ENCODE measurements at regions not wholly inside any gene's neighbourhood (a gene's known extent, or its start where the extent isn't known, plus 50 kb on each side); places are given as distances from the start of the nearest gene placed in this dataset.

DNA sequence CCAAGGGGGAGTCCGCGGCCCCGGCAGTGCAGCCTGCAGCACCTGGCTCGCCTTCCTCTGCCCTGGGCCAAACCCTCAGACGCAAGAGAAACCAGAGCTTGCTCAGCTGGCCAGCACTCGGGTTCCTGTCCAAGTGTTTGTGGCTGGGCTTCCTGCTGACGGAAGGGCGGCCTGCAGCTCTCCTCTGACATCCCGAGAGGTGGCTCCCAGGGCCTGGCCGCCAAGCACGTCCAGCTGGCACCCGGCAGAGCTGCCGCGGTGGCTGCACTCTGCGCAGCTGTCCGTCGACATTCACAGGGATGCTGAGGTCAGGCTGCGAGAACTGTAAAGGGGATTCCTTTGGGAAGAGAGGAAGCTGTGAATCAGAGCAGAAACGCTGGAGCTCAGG lies 85.6 kb downstream of the CPN2 start:
- no peaks in the 10 kb centered on the region for H3K36me3 ChIP-seq (ENCODE audit: control insufficient read depth, insufficient read depth, low read length)
- H3K27me3 ChIP-seq (ENCODE audit: control insufficient read depth, insufficient read depth, low read length), result peaks cover 6% of the 10 kb centered on the region
- no peaks in the 10 kb centered on the region for H3K9me3 ChIP-seq (ENCODE audit: control insufficient read depth, insufficient read depth, low read length)
- H3K9ac ChIP-seq (ENCODE audit: low read depth, low read length), result no peak overlapping the region
- H3K4me1 ChIP-seq (ENCODE audit: control insufficient read depth, insufficient read depth, low read length), result peaks cover 3% of the 10 kb centered on the region
- H3K4me3 ChIP-seq (ENCODE audit: low read depth, low read length), result no peak overlapping the region

DNA sequence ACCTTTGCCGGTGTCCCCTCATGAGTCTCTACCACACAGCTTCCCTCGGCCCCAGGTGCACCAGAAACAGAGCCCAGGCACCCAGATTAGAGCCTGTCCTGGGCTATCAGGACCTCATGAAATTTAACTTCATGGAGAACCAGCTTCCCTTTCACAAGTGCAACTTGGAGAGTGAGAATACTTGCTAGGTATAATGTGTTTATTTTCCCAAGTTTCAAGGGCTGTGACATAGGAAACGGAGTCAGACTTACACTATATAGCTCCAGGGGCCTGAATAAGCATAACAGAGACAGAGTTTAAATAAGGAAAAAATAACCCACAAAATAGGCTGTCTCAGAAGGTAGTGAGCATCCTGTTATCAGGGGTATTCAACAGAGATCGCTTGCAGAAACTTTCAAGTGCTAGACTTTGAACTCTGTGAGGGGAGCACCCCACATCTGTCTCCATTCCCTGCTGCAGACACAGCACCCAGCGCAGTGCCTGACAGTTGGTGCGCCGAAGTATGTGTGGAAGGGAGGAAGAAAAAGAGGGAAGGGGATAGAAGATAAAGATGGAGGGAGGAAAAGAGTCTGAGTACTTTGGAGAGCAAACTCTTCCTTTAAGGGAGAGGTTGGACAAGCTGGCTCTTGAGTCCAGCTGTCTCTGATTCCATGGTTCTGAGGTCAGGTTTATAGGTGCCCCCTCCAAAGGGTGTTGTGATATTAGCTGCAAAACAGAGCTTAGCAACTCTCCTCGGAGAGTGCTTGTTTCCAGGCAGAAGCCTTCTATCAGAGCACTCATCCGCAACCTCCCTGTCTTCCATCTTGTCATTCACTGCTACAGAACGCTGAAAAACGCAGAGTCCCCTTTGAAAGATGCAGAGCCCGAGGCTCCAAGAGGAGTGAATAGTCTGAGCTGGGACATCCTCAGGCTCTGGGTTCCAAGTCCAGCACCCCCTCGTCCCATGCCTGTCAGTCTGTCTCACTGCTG lies 84.8 kb downstream of the CPN2 start:
- H3K9ac ChIP-seq (ENCODE audit: low read depth, low read length), result no peak overlapping the region
- peaks cover 5% of the 10 kb centered on the region for H3K4me1 ChIP-seq (ENCODE audit: control insufficient read depth, insufficient read depth, low read length)

DNA sequence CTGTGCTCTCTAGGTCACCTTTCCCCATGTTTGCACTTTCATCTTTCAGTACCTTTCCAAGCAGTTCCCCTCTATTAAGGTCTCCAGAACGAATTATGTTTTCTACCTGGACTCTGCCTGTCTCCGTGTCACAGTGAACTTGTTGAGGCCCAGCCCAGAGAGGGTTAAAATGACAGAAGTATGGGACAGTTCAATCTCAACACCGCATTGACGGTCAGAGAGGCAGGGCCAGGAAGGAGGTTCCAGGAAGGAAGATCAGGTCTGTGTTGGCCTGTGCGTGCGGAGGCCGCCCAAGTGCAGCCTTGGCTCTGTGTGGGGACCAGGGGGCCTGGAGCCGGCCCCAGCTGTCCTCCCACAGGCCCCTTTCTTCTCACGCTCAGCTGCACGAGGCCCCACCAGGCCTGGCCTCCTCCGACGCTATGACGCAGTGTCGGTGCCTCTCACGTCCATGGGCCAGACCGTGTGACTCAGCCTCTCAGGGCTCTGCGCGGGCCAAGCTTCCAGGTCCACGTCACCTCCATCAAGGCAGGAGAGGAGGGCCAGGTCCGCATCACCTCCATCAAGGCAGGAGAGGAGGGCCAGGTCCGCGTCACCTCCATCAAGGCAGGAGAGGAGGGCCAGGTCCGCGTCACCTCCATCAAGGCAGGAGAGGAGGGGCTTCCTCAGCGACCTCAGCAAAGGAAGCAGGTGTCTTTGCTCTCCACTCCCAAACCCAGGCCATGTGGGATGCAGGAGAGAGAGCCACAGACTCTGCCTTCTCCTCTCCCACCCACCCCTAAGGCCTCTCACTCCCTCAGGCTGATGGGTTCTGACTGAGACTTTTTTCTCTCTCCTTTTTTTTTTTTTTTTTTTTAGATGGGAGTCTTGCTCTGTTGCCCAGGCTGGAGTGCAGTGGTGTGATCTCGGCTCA lies 83.1 kb downstream of the CPN2 start:
- no peaks in the 10 kb centered on the region for H3K36me3 ChIP-seq (ENCODE audit: control insufficient read depth, insufficient read depth, low read length)
- H3K4me1 ChIP-seq (ENCODE audit: control insufficient read depth, insufficient read depth, low read length), result peaks cover 5% of the 10 kb centered on the region
- H3K4me3 ChIP-seq (ENCODE audit: low read depth, low read length), result no peak overlapping the region
- H3K9ac ChIP-seq (ENCODE audit: low read depth, low read length), result no peak overlapping the region
- no peaks in the 10 kb centered on the region for H3K9me3 ChIP-seq (ENCODE audit: control insufficient read depth, insufficient read depth, low read length)
- H3K27me3 ChIP-seq (ENCODE audit: control insufficient read depth, insufficient read depth, low read length), result peaks cover 6% of the 10 kb centered on the region

More for the DNA sequence above, 84.8 kb downstream of the CPN2 start:
- no peaks in the 10 kb centered on the region for H3K36me3 ChIP-seq (ENCODE audit: control insufficient read depth, insufficient read depth, low read length)
- H3K27me3 ChIP-seq (ENCODE audit: control insufficient read depth, insufficient read depth, low read length), result peaks cover 6% of the 10 kb centered on the region
- H3K4me3 ChIP-seq (ENCODE audit: low read depth, low read length), result no peak overlapping the region
- H3K9me3 ChIP-seq (ENCODE audit: control insufficient read depth, insufficient read depth, low read length), result no peaks in the 10 kb centered on the region

DNA sequence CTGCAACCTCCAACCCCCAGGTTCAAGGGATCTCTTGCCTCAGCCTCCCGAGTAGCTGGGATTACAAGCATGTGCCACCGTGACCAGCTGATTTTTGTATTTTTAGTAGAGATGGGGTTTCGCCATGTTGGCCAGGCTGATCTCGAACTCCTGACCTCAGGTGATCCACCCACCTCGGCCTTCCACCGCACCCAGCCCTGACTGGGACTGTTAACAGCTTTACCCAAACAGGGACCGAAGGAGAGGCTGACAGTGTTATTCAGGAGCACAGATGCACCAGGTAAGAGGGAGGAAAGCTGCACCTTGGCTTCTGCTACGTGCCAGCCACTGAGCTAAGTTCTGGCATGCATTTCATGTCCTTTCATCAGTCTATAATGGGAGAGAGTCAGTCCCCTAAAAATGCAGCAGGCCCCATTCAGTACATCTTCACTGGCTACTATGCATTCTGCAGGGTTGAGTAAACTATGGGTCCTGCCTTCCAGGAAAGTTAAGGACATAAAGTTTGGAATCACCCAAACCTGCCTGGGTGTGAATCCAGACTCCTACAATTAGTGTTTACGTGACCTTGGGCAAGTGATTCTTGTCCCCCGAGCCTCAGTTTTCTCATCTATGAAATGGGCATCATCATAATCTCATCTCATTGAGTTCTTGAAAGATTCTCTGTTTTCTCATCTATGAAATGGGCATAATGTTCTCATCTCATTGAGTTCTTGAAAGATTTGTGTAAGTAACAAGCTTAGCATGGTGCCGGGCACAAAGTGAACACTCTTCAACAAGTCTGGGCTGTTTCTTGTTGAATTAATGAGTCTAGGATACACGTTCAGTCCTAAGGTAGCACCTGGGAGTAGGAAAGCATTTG lies 82.2 kb downstream of the CPN2 start:
- Histone ChIP-seq H3K27me3 (ENCODE audit: control insufficient read depth, insufficient read depth, low read length) (peaks cover 6% of the 10 kb centered on the region), H3K36me3 (ENCODE audit: control insufficient read depth, insufficient read depth, low read length) (no peaks in the 10 kb centered on the region), H3K4me3 (ENCODE audit: low read depth, low read length) (no peak overlapping the region), H3K9ac (ENCODE audit: low read depth, low read length) (no peak overlapping the region), H3K9me3 (ENCODE audit: control insufficient read depth, insufficient read depth, low read length) (no peaks in the 10 kb centered on the region), H3K4me1 (ENCODE audit: control insufficient read depth, insufficient read depth, low read length) (peaks cover 5% of the 10 kb centered on the region)

DNA sequence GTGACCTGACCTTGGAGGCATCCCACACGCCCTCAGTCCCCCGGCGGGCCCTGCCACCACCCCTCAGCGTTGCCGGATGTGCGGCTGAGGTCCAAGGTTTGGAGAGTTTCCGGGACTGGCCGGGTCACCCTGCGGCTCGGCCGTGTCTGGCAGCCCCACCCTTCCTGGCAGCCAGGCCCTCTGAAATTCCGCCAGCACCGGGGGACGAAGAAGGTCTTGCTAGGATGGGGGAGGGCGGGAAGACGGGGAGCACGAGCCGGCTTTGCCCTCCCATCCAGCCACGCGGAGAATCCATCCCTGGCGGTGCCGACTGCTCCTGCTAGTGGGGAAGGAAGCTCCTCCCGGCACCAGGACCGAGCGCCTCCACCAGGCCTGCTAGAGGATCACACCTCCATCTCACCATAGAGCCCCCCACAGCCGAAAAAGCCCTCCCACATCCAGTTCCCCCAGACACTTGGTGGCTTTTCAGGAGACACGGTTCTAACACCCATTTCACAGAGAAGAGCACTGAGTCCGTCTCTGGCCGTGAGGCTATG lies 81.5 kb downstream of the CPN2 start:
- Histone ChIP-seq H3K9ac (ENCODE audit: low read depth, low read length) (no peak overlapping the region), H3K4me1 (ENCODE audit: control insufficient read depth, insufficient read depth, low read length) (peaks cover 5% of the 10 kb centered on the region), H3K9me3 (ENCODE audit: control insufficient read depth, insufficient read depth, low read length) (no peaks in the 10 kb centered on the region), H3K4me3 (ENCODE audit: low read depth, low read length) (no peak overlapping the region), H3K27me3 (ENCODE audit: control insufficient read depth, insufficient read depth, low read length) (peaks cover 6% of the 10 kb centered on the region), H3K36me3 (ENCODE audit: control insufficient read depth, insufficient read depth, low read length) (no peaks in the 10 kb centered on the region)

DNA sequence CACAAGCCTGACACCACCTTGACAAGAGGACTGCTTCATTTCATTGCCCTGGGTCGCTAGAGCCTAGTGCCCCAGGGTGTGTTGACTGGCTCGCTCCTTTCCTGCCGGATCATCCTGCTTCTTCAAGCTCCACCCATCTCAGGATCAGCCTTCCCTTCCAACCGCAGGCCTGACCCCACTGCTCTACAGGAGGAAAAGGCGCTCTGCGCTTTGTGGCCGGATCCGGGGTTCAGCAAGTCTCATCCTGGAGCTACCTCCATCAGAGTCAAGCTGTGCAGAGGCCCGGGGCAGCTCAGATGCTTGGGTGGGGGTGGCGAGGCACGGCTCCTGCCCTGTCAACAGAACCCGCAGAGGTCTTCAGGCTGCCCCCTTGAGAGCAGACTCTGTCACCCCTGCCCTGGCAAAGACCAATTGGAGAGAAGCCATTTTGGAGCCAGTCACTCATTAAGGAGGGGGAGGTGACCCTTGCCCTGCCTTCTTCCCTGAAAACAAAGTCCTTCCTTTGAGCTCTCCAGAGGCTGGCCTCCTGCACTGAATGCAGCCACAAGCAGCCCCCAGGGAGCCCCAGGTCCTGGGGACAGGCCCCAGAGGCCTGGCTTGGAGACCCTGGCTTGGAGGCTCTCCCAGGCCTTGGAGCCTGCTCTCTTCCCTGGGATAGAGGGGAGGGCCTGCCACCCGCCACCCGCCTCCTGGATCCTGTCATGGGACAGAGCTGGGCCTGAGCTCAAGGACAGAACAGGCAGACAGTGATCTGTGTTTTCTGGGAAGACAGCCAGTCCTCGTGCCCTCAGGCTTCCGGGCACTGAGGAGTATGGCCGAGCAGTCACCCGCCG lies 80.3 kb downstream of the CPN2 start:
- Histone ChIP-seq H3K36me3 (ENCODE audit: control insufficient read depth, insufficient read depth, low read length) (no peaks in the 10 kb centered on the region), H3K4me1 (ENCODE audit: control insufficient read depth, insufficient read depth, low read length) (peaks cover 5% of the 10 kb centered on the region), H3K27me3 (ENCODE audit: control insufficient read depth, insufficient read depth, low read length) (peaks cover 6% of the 10 kb centered on the region), H3K9ac (ENCODE audit: low read depth, low read length) (no peak overlapping the region), H3K4me3 (ENCODE audit: low read depth, low read length) (no peak overlapping the region), H3K9me3 (ENCODE audit: control insufficient read depth, insufficient read depth, low read length) (no peaks in the 10 kb centered on the region)

DNA sequence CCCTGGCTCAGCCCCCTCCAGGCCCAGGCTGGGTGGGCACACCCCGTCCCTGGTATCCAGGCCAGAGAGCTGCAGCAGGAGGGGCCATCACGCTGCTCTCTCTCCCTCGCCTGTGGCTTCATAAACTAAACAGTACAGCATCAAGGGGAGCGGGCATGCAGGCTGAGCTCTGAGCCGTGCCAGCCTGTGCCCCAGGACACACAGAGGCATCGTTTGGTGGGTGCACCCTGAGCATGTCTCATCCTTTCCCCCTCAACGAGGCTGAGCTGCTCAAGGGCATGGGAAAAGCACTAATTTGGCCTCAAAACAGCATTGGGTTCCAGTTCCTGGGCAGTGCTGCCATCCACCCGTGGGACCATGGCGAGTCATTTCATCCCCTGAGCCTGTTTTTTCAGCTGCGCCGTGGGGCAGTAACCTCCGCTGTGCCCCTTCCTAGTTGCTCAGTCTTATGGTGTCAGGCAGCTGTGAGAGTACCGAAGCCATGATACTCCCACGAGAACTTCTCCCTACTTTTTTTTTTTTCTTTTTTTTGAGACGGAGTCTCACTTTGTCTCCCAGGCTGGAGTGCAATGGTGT lies 79.6 kb downstream of the CPN2 start:
- Histone ChIP-seq H3K9ac (ENCODE audit: low read depth, low read length) (no peak overlapping the region), H3K4me1 (ENCODE audit: control insufficient read depth, insufficient read depth, low read length) (peaks cover 5% of the 10 kb centered on the region), H3K9me3 (ENCODE audit: control insufficient read depth, insufficient read depth, low read length) (no peaks in the 10 kb centered on the region), H3K36me3 (ENCODE audit: control insufficient read depth, insufficient read depth, low read length) (no peaks in the 10 kb centered on the region), H3K4me3 (ENCODE audit: low read depth, low read length) (no peak overlapping the region), H3K27me3 (ENCODE audit: control insufficient read depth, insufficient read depth, low read length) (peaks cover 6% of the 10 kb centered on the region)

DNA sequence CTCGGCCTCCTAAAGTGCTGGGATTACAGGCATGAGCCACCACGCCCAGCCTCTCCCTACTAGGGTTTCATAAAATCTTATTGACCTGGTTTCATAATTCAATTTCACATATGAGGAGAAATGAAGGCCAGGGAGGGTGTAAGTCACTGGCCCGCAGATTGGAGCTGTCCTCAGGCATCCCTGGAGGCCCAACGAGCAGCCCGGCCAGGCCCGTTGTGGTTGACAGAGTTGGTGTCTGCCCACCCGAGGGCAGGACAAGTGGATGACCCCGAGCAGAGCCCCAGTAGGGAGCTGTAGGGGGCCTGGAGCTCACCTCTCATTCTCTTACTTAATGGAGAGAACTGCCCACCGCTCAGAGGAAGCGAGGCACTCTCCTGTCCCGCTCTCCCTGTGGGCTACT lies 78.9 kb downstream of the CPN2 start:
- Histone ChIP-seq H3K36me3 (ENCODE audit: control insufficient read depth, insufficient read depth, low read length) (no peaks in the 10 kb centered on the region), H3K27me3 (ENCODE audit: control insufficient read depth, insufficient read depth, low read length) (peaks cover 6% of the 10 kb centered on the region), H3K4me1 (ENCODE audit: control insufficient read depth, insufficient read depth, low read length) (peaks cover 5% of the 10 kb centered on the region), H3K9ac (ENCODE audit: low read depth, low read length) (no peak overlapping the region), H3K9me3 (ENCODE audit: control insufficient read depth, insufficient read depth, low read length) (no peaks in the 10 kb centered on the region), H3K4me3 (ENCODE audit: low read depth, low read length) (no peak overlapping the region)

DNA sequence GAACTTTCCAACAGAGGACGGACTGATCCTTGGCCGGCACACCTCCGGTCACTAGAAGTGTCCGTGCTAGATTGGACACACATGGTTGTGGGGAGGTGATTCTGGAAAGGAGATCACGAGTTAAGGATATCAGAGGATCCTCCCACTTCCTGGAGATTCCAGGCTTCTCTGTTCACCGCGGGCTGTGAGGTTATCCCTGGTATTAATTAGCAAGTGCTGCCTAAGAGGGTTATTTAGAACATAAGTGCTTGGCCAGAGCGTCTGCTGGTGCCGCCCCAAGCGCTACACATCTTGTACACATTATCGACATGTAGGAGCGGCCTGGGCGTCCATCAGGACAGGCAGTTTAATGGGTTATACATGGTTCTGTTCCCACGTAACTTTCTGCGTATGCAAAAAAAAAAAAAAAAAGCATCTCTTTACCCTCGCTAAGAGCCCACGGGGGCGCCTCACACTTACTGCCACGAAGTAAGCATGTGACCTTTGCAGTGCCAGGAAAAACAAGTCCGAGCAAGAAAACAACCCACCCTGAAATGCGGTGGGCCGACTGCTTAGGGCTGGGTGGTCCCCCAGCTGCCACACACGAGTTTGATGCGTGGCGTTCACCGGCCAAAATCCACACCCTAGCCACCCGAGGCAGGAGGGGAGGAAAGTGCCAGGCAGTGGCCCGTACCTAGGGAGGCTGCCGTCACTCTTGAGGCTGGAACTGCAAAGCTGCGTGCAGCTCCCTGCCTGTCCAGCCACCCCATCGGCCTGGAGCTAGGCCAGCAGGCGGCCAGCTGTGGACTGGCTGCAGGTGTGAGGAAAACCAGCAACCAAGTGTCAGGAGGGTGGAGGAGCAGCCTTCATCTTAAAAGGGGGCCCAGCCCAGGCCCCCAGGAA lies 78.0 kb downstream of the CPN2 start:
- Histone ChIP-seq H3K36me3 (ENCODE audit: control insufficient read depth, insufficient read depth, low read length) (no peaks in the 10 kb centered on the region), H3K4me3 (ENCODE audit: low read depth, low read length) (no peak overlapping the region), H3K27me3 (ENCODE audit: control insufficient read depth, insufficient read depth, low read length) (peaks cover 6% of the 10 kb centered on the region), H3K9me3 (ENCODE audit: control insufficient read depth, insufficient read depth, low read length) (no peaks in the 10 kb centered on the region), H3K4me1 (ENCODE audit: control insufficient read depth, insufficient read depth, low read length) (peaks cover 3% of the 10 kb centered on the region), H3K9ac (ENCODE audit: low read depth, low read length) (no peak overlapping the region)
